NB4 (cell line): ENCODE measurements at regions not wholly inside any gene's neighbourhood (a gene's known extent, or its start where the extent isn't known, plus 50 kb on each side); places are given as distances from the start of the nearest gene placed in this dataset.

ENCODE experiments used
- DNase-seq: peaks from one replicate; pipeline ENCODE4 v3.0.0; 2010; ENCODE audit warnings: low read depth
- H3K4me3 ChIP-seq: one replicate; pipeline ENCODE4 v1.5.1; 2011; ENCODE audit warnings: mild to moderate bottlenecking, low read depth, low read length, moderate library complexity
- MYC ChIP-seq: IDR thresholded peaks from 2 replicates; pipeline ENCODE4 v1.6.1; 2011; ENCODE audit warnings: low read depth, low read length
- POLR2A ChIP-seq: IDR thresholded peaks from 2 replicates; pipeline ENCODE4 v1.6.1; 2011; ENCODE audit warnings: mild to moderate bottlenecking; ENCODE audit not compliant: insufficient read length; ENCODE audit errors: extremely low read depth
- TF ChIP-seq, protein P1 (sequence below): IDR thresholded peaks from 2 replicates; pipeline ENCODE4 v1.6.1; 2011; ENCODE audit warnings: low read depth, low read length
- TF ChIP-seq, protein P2 (sequence below): IDR thresholded peaks from one replicate; pipeline ENCODE4 v1.5.1; 2012; ENCODE audit warnings: low read depth, low read length

DNA sequence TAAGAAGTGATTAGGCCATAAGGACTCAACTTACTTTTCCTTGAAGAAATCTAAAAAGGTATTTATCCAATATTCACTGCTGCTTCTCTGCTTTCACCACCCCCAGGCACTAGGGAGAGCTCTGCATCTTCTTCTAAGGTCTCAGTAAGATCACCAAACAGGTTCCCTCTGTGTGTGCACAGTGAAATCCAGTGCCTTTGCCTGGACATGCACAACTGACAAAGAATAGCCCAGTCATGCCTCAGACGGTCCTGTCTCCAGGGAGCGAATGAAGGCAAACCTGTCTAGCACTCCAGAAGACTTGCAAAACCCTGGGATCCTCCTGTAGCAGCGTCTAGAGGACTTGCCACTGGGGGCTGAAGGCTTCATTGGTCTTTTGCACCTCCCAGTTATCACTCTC lies 344.5 kb upstream of the LRATD1 start:
- H3K4me3 ChIP-seq = no peak overlapping the region
- TF ChIP-seq POLR2A (no peak), MYC (no peak)
- TF ChIP-seq, protein P1, sequence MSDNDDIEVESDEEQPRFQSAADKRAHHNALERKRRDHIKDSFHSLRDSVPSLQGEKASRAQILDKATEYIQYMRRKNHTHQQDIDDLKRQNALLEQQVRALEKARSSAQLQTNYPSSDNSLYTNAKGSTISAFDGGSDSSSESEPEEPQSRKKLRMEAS = no peak
- TF ChIP-seq, protein P2, sequence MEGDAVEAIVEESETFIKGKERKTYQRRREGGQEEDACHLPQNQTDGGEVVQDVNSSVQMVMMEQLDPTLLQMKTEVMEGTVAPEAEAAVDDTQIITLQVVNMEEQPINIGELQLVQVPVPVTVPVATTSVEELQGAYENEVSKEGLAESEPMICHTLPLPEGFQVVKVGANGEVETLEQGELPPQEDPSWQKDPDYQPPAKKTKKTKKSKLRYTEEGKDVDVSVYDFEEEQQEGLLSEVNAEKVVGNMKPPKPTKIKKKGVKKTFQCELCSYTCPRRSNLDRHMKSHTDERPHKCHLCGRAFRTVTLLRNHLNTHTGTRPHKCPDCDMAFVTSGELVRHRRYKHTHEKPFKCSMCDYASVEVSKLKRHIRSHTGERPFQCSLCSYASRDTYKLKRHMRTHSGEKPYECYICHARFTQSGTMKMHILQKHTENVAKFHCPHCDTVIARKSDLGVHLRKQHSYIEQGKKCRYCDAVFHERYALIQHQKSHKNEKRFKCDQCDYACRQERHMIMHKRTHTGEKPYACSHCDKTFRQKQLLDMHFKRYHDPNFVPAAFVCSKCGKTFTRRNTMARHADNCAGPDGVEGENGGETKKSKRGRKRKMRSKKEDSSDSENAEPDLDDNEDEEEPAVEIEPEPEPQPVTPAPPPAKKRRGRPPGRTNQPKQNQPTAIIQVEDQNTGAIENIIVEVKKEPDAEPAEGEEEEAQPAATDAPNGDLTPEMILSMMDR = no peak
- no peak for DNase-seq

DNA sequence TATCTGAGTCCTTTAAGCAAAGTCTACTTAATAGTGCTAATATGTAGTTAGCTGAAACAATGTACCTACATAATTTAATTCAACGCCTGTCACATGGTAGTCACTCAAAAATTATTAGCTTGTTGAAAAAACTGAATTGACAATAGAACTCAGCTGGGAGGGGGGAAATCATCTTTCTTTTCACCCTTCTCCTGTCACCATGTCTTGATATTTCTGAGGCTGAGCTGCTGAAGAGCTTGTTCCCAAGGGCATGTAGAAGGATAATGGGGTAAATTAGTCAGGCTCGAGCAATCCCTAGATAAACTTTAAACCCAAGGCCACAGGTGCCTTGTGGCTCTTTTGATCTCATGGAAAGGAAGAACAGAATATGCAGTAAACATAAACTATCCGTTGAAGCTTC lies 339.6 kb upstream of the LRATD1 start:
- no peak for DNase-seq
- no peak for TF ChIP-seq MYC
- TF ChIP-seq, protein P2 = no peak
- TF ChIP-seq, protein P1 = no peak
- TF ChIP-seq POLR2A = no peak
- H3K4me3 ChIP-seq = no peak overlapping the region

DNA sequence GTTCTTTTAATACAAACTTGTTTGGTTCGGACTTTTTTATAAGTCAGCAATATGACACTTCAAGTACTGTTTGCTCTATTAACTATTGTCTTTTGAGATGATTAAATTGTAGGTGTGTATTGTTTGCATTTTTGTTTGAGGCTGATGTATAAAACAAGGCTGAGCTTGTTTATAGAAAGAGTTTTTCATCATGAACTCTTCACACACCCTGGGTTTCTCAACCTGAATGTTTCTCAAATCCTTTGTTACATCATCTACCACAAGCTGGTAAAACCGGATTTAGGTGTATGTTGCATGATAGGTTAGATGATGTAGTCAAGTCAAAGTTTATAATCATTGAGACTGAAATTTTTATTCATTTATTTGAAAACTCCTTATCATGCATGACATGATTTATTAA lies 335.2 kb upstream of the LRATD1 start:
- no peak for TF ChIP-seq POLR2A
- TF ChIP-seq, protein P1 = no peak
- H3K4me3 ChIP-seq = no peak overlapping the region
- no peak for DNase-seq

DNA sequence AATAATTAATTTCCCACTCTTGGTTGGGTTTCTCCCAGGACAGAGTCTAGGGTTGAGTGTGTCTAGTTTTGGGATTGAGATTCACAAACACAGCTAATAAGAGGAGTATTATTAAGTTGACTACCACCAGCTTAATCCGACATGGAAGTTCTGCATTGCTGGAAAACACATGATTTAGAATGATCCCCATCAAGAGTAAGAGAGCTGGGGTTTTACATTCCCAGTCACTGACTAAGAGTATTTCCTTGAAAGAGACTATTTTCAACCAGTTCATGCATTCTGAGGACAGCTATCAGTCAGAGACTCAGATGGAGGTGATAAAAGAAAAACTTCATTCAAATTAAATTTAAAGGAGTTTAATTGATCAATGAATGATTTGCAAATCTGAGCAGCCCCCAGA lies 334.6 kb upstream of the LRATD1 start:
- TF ChIP-seq MYC = no peak
- TF ChIP-seq, protein P1 = no peak
- TF ChIP-seq, protein P2 = no peak
- TF ChIP-seq POLR2A = no peak
- H3K4me3 ChIP-seq = no peak overlapping the region
- DNase-seq = no peak

DNA sequence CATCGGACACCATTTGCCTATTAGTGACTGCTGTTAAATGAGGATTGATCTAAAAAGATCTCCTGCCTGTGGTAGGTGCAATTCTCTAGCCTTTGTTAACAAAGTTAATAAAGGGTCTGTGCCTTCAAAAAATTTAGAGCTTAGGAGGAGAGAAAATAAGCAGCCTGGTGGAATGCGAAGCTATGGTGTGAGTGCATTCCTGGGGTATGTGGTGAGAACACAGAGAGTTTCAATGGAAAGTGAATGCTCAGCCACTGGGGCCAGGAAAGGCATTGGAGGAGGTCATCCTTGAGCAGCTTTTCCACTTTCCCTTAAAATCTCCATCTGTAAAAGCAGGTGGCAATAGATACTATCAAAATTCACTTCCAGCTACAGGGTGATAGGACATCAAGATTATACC lies 331.2 kb upstream of the LRATD1 start:
- no peak for DNase-seq
- no peak for TF ChIP-seq MYC
- TF ChIP-seq, protein P1 = no peak
- TF ChIP-seq POLR2A = no peak
- TF ChIP-seq, protein P2 = no peak
- no peak overlapping the region for H3K4me3 ChIP-seq

DNA sequence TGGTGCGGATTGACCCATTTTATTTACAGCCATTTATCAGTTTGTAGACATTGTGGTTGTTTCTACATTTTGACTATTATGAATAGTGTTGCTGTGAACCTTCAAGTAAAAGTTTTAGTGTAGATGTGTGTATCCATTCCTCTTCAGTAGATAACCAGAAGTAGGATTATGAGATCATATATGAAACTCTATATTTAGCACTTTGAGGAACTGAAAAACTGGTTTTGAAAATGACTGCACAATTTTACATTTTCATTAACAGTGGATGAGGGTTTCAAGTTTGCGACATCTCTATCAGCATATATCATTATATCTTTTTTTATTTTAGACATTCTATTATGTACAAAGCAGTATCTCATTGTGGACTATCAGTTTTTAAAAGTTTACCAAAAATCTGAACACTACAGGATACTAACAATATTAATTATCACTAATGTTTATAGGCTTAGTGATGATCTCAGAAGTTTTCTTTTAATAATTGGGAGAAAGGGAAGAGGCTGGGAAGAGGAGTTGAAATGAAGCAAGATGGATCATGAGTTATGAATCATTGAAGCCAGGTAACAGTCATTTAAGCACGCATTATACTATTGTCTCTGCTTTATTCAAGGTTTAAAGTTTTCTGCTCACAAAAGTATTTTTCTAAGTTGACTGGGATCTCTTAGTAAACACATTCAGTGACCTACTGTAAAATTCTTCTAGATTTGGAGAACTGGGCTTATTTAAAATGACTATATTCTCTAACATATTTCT lies 329.0 kb upstream of the LRATD1 start:
- no peak overlapping the region for H3K4me3 ChIP-seq
- no peak for DNase-seq
- TF ChIP-seq, protein P1 = no peak
- TF ChIP-seq POLR2A (no peak), MYC (no peak)
- TF ChIP-seq, protein P2 = no peak
